ENCODE measurements at regions not wholly inside any gene's neighbourhood (a gene's known extent, or its start where the extent isn't known, plus 50 kb on each side); places are given as distances from the start of the nearest gene placed in this dataset.

GRCh38 chr12:63318313-63318712, 167.3 kb upstream of the AVPR1A start:
- DNase-seq, result no peak

GRCh38 chr12:63317880-63318279, 166.9 kb upstream of the AVPR1A start:
- DNase-seq, result no peak

GRCh38 chr12:63317286-63317846, 166.4 kb upstream of the AVPR1A start:
- DNase-seq, result no peak

GRCh38 chr12:63313139-63313538, 162.1 kb upstream of the AVPR1A start:
- no peak for DNase-seq

GRCh38 chr12:63308671-63309070, 157.7 kb upstream of the AVPR1A start:
- no peak for DNase-seq

- DNase-seq, result no peak
Observed at GRCh38 chr12:63307849-63308248, 156.8 kb upstream of the AVPR1A start.

GRCh38 chr12:63305901-63306875, 155.2 kb upstream of the AVPR1A start:
- DNase-seq, result no peak

- DNase-seq, result no peak
Observed at GRCh38 chr12:63304887-63305316, 153.9 kb upstream of the AVPR1A start.

GRCh38 chr12:63302941-63303536, 152.0 kb upstream of the AVPR1A start:
- DNase-seq, result no peak

GRCh38 chr12:63302269-63302940, 151.4 kb upstream of the AVPR1A start:
- DNase-seq, result no peak

- DNase-seq, result no peak
Observed at GRCh38 chr12:63301311-63301710, 150.3 kb upstream of the AVPR1A start.

GRCh38 chr12:63298386-63298930, 147.5 kb upstream of the AVPR1A start:
- no peak for DNase-seq

- no peak for DNase-seq
Observed at GRCh38 chr12:63294327-63294632, 143.3 kb upstream of the AVPR1A start.

GRCh38 chr12:63292471-63293221, 141.6 kb upstream of the AVPR1A start:
- DNase-seq, result no peak

GRCh38 chr12:63276537-63277365, 125.8 kb upstream of the AVPR1A start:
- DNase-seq, result no peak

- DNase-seq, result no peak
Observed at GRCh38 chr12:63266988-63267387, 116.0 kb upstream of the AVPR1A start.

- DNase-seq, result no peak
Observed at GRCh38 chr12:63264629-63265028, 113.6 kb upstream of the AVPR1A start.

- DNase-seq, result no peak
Observed at GRCh38 chr12:63250486-63250885, 99.5 kb upstream of the AVPR1A start.

- no peak for DNase-seq
Observed at GRCh38 chr12:63238892-63239291, 87.9 kb upstream of the AVPR1A start.

GRCh38 chr12:63232896-63233295, 81.9 kb upstream of the AVPR1A start:
- no peak for DNase-seq

GRCh38 chr12:63228853-63229252, 77.9 kb upstream of the AVPR1A start:
- DNase-seq, result no peak
